Left colon (tissue), 2 donors: ENCODE measurements at regions not wholly inside any gene's neighbourhood (a gene's known extent, or its start where the extent isn't known, plus 50 kb on each side); places are given as distances from the start of the nearest gene placed in this dataset.
A peak's percentile ranks its signal among the peaks of the same experiment; 100 is the strongest.

Experiments used
- ATAC-seq: fragments of 200-7000 bp; cut with Tn5 transposase; one replicate; pipeline ENCODE4 v1.9.1; 2020; ENCODE audit warnings: mild to moderate bottlenecking, moderate library complexity
- DNase-seq, 2 donors: peaks; one replicate each; pipeline ENCODE4 v3.0.0-alpha.2; 2020
- intact Hi-C, 2 donors: fragments of 100-400 bp; cut with DNase I in 1 of 2; cut with micrococcal nuclease in 1 of 2; formaldehyde crosslinking; loops; one replicate each; pipeline versions ENCODE4 v1.11.2 to v1.14.0; 2022; cut with DNase I, micrococcal nuclease
- donor health status: DM: no; HTN: no; CAD: no.
- donor health status: DM: yes; HTN: yes; CAD: no.

DNA sequence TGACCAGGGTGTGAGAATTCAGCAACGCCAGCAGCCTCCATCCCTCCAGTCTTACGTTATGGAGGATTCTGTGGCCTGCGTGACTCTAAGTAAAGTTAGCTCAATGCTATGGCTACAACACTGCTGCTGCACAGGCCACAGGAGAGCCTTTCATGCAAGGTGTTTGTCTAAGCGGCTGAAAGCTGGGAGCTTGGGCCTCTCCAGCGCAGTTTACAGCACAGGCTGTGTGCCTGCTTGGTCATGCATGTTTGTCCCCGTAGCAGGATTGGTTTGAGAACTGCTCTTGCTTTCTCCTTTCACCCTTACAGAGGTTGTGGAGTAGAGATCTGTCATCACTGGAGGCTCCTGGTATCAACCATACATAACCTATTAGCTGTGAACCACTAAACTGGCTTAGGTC, 113.1 kb upstream of the TMCC3 start:
- DNase-seq (no peak), ATAC-seq (no peak)
- intact Hi-C loops: loop anchor here in 1 of 2 donors (5.0 kb wide), 1 partner anchor 216 kb away; no protein-coding TSS in a partner anchor

DNA sequence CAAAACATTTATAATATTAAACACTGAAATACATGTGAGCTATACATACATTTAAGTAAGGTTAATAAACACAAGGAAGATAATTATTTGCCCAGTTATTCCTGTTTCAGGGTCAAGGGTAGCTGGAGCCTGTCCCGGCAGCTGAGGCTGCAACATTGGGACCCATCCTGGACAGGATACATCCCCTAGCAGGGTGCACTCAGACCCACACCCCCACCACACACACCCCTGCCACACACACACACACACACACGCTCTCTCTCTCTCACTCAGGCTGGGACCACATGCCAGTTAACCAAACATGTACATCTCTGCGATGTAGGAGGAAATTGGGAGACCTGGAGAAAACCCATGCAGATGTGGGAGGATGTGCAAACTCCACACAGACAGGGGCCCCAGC, 112.6 kb upstream of the TMCC3 start:
- DNase-seq: no peak
- intact Hi-C loops: loop anchor here in 1 of 2 donors (5.0 kb wide), 1 partner anchor 216 kb away; no protein-coding TSS in a partner anchor
- ATAC-seq: no peak

DNA sequence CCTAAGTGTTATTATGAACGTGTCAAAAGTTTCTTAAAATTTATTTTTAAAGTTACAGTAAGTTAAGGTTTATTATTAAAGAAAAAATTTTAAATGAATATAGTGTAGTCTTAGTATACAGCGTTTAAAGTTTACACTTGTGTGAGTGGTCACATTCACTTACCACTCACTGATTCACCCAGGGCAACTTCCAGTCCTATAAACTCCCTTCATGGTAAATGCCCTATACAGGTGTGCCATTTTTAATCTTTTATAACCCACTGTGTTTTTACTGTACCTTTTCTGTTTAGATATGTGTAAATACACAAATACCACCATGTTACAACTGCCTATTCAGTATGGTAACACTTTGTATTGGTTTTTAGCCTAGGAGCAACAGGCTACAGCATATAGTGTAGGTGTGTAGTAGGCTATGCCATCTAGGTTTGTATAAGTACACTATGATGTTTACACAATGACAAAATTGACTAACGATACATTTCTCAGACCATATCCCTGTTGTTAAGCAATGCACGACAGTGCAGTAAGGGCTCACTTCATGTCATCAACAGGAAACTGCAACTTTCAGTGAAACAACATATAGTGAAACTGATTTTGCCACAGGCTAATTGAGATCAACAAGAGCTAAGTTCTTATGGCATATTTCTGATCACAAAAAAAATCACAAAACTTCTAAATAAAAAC, 112.0 kb upstream of the TMCC3 start:
- ATAC-seq: peak; percentile 92

DNA sequence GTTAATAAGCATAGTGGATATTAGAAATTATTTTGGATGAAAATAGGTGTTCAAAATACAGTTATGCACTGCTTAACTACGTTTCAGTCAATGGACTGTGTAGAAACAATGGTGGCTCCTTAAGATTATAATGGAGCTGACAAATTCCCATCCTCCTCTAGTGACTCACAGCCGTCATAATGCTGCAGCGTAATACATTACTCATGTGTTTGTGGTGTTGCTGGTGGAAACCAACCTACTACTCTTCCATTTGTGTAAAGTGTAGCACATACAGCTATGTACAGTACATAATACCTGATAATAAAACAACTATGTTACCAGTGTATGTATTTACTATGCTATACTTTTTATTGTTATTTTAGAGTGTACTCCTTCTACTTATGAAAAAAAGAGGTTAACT, 111.2 kb upstream of the TMCC3 start:
- DNase-seq: no peak
- intact Hi-C loops: loop anchor here in 1 of 2 donors (5.0 kb wide), 1 partner anchor 214 kb away; no protein-coding TSS in a partner anchor
- peak; percentile 69 for ATAC-seq

More for the DNA sequence above, 112.0 kb upstream of the TMCC3 start:
- DNase-seq: no peak
- intact Hi-C loops: loop anchor here in 1 of 2 donors (5.0 kb wide), 1 partner anchor 215 kb away; no protein-coding TSS in a partner anchor

DNA sequence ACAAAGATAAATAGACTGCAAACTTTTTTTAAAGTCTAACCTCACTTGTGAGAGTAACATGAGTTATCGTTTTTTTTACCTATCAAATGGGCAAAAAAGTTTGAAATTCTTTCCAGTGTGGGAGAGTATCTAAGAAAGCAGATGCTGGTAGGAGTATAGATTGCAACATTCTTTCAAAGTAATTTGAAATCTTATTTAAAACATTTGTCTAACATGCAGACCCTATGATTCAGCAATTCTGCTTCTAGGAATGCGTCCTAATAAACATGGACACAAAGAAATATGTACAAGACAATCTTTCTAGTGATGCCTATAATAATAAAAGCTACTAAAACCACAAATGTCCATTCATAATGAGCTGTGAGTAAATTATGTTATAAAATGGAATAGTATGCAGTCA, 110.4 kb upstream of the TMCC3 start:
- no peak for ATAC-seq
- DNase-seq: no peak
- intact Hi-C loops: loop anchor here in 1 of 2 donors (5.0 kb wide), 1 partner anchor 213 kb away; no protein-coding TSS in a partner anchor

DNA sequence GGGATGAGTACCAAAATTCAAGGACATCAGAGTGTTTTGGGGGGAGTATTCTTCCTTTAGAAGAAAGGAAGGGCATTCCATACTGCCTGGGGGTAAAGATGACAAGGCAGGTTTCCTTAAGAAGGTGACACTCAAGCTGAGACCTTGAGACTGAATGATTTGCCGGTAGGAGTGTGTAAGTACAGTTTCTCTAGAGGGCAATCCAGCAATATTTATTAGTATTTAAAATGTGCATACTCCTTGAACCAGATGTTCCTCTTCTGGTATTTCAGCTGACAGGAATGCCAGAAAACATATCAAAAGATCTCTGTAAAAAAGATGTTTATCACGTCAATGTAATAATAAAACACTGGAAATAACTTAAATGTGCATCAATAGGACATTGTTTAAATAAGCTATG, 106.4 kb upstream of the TMCC3 start:
- intact Hi-C loops: no loop called here
- DNase-seq (no peak), ATAC-seq (no peak)

DNA sequence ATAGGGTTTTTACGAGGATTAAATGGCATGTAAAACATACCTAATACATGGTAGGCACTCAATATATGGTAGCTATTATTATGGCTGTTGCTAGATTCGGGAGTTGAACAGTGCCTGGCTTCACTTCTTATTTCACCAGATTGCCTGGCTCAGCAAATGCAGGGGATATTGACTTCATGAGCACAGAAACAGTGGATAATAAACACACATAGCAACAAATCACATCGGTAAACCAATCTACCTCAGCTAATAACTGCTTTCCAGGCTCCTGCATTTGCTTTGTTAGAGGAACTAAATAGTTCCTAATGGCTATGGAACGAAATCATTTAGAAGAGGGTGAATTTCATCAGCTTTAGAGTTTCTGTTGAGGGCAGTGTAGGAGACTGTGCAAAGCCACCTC, 105.2 kb upstream of the TMCC3 start:
- no peak for DNase-seq
- no peak for ATAC-seq
- intact Hi-C loops: no loop called here

DNA sequence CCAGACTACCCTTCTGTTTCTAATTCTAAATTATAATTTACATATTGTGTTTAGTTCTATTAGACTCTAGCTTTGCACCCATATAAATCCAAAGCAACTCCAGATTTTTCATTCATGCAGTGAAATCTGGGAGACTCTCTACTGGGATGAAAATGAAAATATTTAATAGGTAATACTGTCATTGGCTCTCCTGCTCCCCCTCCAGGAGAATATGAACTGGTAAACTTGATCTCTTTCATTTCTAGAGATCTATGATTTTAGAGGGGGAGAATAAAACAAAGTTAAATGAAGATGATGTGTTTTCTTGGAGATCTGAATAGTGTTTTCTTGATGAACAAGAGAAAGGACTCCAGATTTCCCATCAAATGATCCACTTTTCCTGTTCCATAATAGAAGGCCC, 104.3 kb upstream of the TMCC3 start:
- intact Hi-C loops: no loop called here
- DNase-seq: no peak
- ATAC-seq: no peak

DNA sequence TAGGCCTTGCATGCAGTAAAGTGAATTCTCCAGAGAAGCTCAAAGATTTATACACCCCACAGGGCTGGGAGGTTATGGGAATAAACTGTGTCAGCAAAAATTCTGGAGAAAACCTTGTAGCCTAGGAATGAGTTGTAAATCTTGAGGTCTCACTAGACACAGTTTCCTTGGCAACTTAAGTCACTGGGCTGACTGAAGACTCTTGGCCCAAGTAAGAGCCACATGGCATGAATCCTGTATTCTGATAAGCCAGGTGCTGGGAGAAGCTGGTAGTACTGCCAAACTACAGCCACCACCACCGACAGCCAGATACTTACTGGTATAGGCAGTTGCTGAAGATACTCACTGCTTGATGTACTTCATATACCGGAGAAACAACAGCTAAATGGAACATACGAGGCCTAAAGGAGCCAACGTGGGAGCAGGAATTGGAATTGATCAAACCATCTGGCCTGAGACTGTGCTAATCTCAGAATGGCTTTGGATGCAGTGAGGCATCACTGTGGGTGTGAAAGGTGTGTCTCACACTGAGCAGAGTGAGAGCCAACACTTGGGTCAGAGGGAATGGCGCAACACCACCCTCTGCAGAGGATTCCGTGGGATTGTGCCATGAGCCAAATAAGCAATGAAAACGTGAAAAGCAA, 102.8 kb upstream of the TMCC3 start:
- no peak for DNase-seq
- no peak for ATAC-seq
- intact Hi-C loops: no loop called here

DNA sequence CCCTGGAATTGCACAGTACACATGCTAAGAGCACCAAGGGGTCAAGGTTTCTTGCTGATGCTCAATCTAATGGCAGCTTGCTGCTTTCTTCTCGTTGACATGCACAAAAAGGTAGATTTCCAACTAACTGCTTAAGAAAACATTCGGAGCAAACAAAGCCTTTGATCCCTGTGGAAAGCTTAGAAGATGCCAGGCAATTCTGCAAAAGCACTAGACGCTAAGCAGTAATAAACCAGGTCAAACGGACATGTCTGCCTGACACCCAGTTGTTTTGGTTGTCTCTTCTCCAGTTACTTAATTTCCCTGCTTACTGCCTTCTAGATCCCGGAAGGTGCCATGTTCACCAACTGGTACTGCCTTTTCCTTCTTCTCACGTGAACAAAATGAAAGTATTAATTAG, 100.5 kb upstream of the TMCC3 start:
- DNase-seq (no peak), ATAC-seq (no peak)
- intact Hi-C loops: no loop called here

DNA sequence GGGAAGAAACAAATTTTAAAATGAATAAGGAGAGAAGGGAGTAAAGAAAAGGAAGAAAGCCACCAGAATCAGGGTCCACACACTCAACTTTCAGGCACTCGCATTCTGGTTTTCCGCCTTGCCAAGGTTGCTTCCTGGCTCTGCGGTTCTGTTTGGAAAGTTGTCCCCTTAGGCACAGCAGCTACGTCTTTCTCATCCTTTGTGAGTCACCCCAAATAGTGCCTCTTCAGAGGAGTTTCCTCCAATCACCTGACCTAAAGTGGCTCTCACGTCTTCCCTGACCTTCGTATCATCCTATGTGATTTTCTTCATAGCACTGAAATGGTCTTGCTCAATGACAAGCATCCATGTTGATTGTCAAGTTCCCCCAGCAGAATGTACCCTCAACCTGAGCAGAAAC, 99.5 kb upstream of the TMCC3 start:
- intact Hi-C loops: no loop called here
- ATAC-seq (no peak), DNase-seq (no peak)

DNA sequence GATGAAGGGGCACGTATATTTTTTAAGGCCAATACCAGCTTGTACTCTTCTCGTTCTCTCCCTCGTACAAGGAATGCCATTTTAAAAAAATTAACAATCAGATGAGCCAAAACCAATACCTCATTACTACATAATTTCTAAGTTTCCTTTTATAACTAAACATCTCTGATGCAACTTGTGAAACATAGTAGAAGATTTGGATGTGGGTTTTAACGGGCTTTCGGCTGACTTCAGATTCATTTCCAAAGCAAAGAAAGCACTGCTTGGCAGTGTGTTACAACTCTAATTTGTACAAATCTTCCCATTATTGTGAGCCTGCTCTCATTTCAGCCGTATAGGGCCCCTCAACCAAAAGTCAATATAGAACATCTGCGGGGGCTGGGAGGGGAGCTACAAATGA, 99.1 kb upstream of the TMCC3 start:
- intact Hi-C loops: no loop called here
- ATAC-seq (no peak), DNase-seq (no peak)

DNA sequence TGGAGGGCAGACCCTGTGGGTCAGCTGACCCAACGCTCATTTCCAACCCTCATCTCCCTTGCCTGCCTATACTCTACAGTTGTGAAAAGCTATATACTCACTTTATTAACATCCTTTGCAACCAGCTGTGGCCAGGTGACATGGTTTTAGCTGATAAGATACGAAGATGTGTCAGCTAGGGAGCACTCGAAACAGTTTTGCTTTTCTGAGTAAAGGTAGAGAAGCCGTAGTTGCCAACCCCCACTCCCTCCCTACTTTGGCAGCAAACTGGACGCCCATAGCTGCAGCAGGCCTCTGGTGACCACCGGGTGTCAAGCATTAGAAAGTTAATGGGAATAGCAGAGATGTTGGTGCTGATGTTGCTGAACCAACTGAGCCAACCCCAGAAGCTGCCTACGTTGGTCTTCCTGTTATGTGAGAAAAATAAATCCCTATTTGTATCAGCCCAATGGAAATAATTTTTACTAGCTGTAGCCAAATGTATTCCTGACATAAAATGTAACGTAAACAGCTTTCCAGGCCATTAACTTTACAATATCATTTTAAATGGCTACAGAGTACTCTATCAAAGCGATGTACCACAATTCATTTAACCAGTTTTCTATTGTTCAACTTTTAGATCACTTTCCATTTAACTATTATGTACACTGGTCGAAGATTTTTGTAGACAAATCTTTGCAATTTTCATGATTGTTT, 98.5 kb upstream of the TMCC3 start:
- intact Hi-C loops: no loop called here
- DNase-seq (no peak), ATAC-seq (no peak)

DNA sequence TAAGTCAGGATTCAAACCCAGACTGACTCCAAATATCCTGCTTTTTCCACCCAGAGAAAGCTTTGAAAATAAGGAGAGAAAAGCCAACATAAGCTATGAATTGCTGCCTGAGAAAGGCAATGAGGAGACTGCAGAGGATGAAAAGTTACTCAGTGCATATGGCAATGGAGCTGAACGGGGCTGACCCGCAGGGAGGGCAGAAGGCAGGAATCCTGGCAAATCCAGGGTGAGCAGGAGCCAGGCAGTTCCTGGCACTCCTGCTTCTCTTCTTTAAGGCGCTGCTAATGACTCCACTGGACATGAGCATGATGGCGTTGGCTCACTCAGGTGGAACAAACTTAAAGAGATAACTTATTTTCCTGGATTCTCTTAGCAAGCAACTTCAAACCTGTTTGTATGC, 95.2 kb upstream of the TMCC3 start:
- no peak for DNase-seq
- ATAC-seq: no peak
- intact Hi-C loops: no loop called here

DNA sequence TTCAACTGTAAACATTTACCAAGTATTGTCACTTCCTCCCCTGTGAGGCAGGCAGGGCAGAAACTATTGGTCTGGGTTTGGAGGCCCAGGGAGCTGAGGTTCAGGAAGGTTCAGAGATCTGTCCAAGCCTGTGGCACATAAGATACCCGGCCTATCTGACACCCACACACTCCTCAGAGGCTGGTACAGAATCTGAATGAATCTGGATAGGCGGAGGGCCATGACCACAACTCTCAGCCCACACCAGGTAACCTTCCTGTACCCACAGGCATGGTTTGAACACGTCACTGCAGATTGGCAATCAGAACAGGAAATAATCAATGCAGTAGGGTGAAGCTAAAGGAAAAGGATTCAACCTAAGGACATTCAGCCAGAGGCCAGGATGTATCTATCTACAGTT, 92.8 kb upstream of the TMCC3 start:
- ATAC-seq (no peak), DNase-seq (no peak)

DNA sequence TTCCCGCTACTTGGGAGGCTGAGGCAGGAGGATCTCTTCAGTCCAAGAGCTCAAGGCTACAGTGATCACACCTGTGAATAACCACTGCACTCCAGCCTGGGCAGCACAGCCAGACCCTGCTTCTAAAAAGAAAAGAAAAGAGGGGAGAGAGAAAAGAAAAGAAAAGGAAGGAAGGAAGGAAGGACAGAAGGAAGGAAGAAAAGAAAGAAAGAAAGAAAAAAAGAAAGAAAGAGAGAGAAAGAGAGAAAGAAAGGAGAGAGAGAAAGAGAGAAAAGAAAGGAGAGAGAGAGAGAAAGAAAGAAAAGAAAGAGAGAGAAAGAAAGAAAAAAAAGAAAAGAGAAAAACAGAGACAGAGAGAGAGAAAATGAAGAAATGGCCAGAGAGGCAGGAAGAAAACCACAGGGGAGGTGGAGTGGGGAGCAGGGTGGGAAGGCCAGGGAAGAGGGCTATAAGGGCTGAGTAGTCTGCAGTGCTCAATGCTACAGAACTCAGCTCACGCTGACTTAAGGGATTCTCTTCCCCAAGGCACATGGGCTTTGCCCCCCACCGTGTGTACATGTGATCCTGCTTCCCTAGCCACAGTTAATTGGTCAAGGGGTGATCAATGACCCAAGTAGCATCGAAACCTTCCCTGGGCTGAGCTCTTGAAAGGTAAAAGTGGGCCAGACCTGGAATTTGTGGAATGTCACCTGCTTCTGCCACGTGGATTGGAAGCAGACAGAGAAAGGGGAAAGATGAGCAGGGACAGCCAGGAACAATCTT, 90.4 kb upstream of the TMCC3 start:
- ATAC-seq (no peak), DNase-seq (no peak)
- intact Hi-C loops: no loop called here

More for the DNA sequence above, 92.8 kb upstream of the TMCC3 start:
- intact Hi-C loops: no loop called here

DNA sequence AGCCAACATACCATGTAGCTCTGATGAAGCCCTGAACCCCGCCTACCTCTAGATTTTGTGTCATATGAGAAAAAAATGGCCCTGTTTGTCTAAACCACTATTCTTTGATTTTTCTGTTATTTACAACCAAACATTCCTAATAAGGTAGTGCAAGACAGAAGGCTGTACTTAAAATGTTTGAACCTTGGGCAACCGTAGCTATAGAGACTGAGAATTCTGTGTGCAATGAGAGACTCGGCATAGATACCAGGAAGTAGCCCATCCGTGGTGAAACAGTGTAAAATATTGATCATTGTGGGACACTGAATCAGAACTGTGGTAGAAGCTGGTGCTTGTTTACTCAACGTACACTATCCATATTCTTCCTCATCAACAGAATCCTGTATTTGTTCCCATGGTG, 86.5 kb upstream of the TMCC3 start:
- DNase-seq: no peak
- intact Hi-C loops: no loop called here
- ATAC-seq: no peak

DNA sequence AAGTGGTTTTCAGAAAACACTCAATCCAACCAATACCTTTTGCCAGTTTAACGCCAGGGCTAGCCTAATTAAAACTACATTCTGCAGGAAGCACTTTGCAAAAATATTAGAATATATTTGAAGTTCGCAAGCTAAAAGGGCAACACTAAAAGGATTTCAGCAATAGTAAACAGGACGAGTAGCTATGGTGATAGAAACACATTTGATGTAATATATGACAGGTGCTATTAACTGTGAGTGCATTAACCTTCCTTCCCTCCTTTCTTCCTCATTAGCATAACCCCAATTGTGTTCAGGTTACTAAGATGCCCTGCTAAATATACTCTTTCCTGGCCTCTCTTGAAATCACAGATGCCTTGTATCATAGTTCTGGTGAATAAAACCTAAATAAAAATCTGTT, 85.6 kb upstream of the TMCC3 start:
- ATAC-seq: no peak
- intact Hi-C loops: no loop called here
- no peak for DNase-seq

DNA sequence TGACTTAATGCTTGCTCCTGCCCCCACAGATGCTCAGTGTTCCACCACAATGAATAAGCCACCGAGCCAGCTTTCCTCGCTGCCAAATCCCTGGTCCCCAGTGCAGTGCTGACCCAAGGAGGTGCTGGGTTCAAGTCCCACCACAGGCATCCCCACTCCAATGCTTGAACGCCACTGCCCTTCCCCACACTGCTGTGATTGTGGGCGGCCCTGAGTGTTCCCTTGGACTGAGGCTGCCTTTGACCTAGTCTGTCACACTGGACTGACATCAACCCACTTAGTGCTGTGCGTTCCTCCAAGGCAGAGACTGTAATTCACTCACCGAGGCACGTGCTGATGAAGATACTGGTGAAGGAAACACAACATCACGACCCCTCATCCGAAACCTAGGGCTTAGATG, 83.4 kb upstream of the TMCC3 start:
- DNase-seq (no peak), ATAC-seq (no peak)
- intact Hi-C loops: no loop called here
